HEK293 (cell line): ENCODE measurements at regions not wholly inside any gene's neighbourhood (a gene's known extent, or its start where the extent isn't known, plus 50 kb on each side); places are given as distances from the start of the nearest gene placed in this dataset.

Experiments used
- CTCF ChIA-PET: fragments of 350-600 bp; formaldehyde crosslinking; extraction: SDS; loops from one replicate; lab custom pipeline; 2021; ENCODE audit warnings: antibody characterized with exemption; lab: Yijun Ruan, JAX
- POLR2A ChIA-PET: fragments of 300-600 bp; formaldehyde crosslinking; extraction: SDS; loops from one replicate; lab custom pipeline; 2020; ENCODE audit warnings: antibody characterized with exemption, inconsistent platforms; lab: Yijun Ruan, JAX
- H3K27ac ChIP-seq: fragments of 200-500 bp; sonication (Bioruptor generic); 2 replicates; pipeline ENCODE4 v1.5.1; 2014; ENCODE audit warnings: low read depth, low read length, control low read depth, inconsistent platforms; ENCODE audit errors: extremely low read depth
- H3K36me3 ChIP-seq, 2 experiments: fragments of 200-500 bp in 1 of 2; sonication (Bioruptor generic) in 1 of 2; 1 replicate in 1 of 2; 2 replicates in 1 of 2; pipeline ENCODE4 v1.5.1; 2014 to 2017; ENCODE audit warnings: inconsistent platforms in 2 of 2, low read length in 2 of 2; ENCODE audit not compliant: control insufficient read depth in 2 of 2, insufficient read depth in 1 of 2
- H3K4me1 ChIP-seq: fragments of 200-500 bp; sonication (Bioruptor generic); 2 replicates; pipeline ENCODE4 v1.5.1; 2014; ENCODE audit warnings: mild to moderate bottlenecking, low read length, inconsistent platforms; ENCODE audit not compliant: control insufficient read depth, insufficient read depth
- H3K4me3 ChIP-seq: 2 replicates; pipeline ENCODE4 v1.5.1; 2011; ENCODE audit warnings: low read depth, mild to moderate bottlenecking, control low read depth, low read length, moderate library complexity
- H3K9me3 ChIP-seq: fragments of 200-500 bp; sonication (Bioruptor generic); 2 replicates; pipeline ENCODE4 v1.5.1; 2014; ENCODE audit warnings: low read depth, low read length, inconsistent platforms; ENCODE audit not compliant: control insufficient read depth, insufficient read depth
- FEZF1 ChIP-seq: fragments of 450-650 bp; formaldehyde crosslinking; IDR thresholded peaks from 2 replicates; pipeline ENCODE4 v1.5.1; 2016; ENCODE audit warnings: missing biosample characterization, missing genetic modification characterization
- IKZF3 ChIP-seq: fragments of 450-650 bp; IDR thresholded peaks from 2 replicates; pipeline ENCODE4 v1.5.0; 2018; ENCODE audit warnings: missing biosample characterization, mild to moderate bottlenecking, missing genetic modification characterization, moderate library complexity
- KLF1 ChIP-seq: fragments of 450-650 bp; formaldehyde crosslinking; IDR thresholded peaks from 2 replicates; pipeline ENCODE4 v1.5.1; 2016; ENCODE audit warnings: missing biosample characterization, missing genetic modification characterization
- MEIS1 ChIP-seq: sonication (generic); formaldehyde crosslinking; IDR thresholded peaks from 2 replicates; pipeline ENCODE4 v1.8.1; 2022; ENCODE audit warnings: missing genetic modification reagents, mild to moderate bottlenecking, borderline replicate concordance
- SP2 ChIP-seq: fragments of 450-650 bp; formaldehyde crosslinking; IDR thresholded peaks from 2 replicates; pipeline ENCODE4 v1.5.1; 2016; ENCODE audit warnings: missing biosample characterization, missing genetic modification characterization
- ZNF138 ChIP-seq: fragments of 450-650 bp; formaldehyde crosslinking; IDR thresholded peaks from 2 replicates; pipeline ENCODE4 v1.5.1; 2016; ENCODE audit warnings: missing biosample characterization, missing genetic modification characterization, borderline replicate concordance
- ZNF184 ChIP-seq: fragments of 450-650 bp; IDR thresholded peaks from 2 replicates; pipeline ENCODE4 v1.5.1; 2018; ENCODE audit warnings: missing biosample characterization, mild to moderate bottlenecking, missing genetic modification characterization
- ZNF292 ChIP-seq: fragments of 450-650 bp; formaldehyde crosslinking; IDR thresholded peaks from 2 replicates; pipeline ENCODE4 v1.5.1; 2016; ENCODE audit warnings: low read depth, missing biosample characterization, missing genetic modification characterization, borderline replicate concordance
- ZNF529 ChIP-seq: fragments of 450-650 bp; formaldehyde crosslinking; IDR thresholded peaks from 2 replicates; pipeline ENCODE4 v1.5.1; 2017; ENCODE audit warnings: missing genetic modification characterization, missing biosample characterization; ENCODE audit not compliant: insufficient replicate concordance
- ZNF610 ChIP-seq: fragments of 450-650 bp; formaldehyde crosslinking; IDR thresholded peaks from 2 replicates; pipeline ENCODE4 v1.5.1; 2016; ENCODE audit warnings: missing biosample characterization, missing genetic modification characterization, borderline replicate concordance
- ZNF654 ChIP-seq: fragments of 450-650 bp; formaldehyde crosslinking; IDR thresholded peaks from 2 replicates; pipeline ENCODE4 v1.5.1; 2016; ENCODE audit warnings: low read depth, missing biosample characterization, missing genetic modification characterization
- ZNF768 ChIP-seq: fragments of 450-650 bp; formaldehyde crosslinking; IDR thresholded peaks from 2 replicates; pipeline ENCODE4 v1.5.1; 2018; ENCODE audit warnings: missing biosample characterization, mild to moderate bottlenecking, missing genetic modification characterization
- ZSCAN16 ChIP-seq: fragments of 450-650 bp; formaldehyde crosslinking; IDR thresholded peaks from 2 replicates; pipeline ENCODE4 v1.5.1; 2016; ENCODE audit warnings: missing biosample characterization, missing genetic modification characterization
- TF ChIP-seq, protein P1 (sequence below): fragments of 450-650 bp; formaldehyde crosslinking; IDR thresholded peaks from 2 replicates; pipeline ENCODE4 v1.5.1; 2016; ENCODE audit warnings: missing biosample characterization, missing genetic modification characterization
- TF ChIP-seq, protein P2 (sequence below): sonication (generic); formaldehyde crosslinking; IDR thresholded peaks from 2 replicates; pipeline ENCODE4 v1.8.1; 2022; ENCODE audit warnings: mild to moderate bottlenecking, moderate library complexity, missing genetic modification reagents
- TF ChIP-seq, protein P3 (sequence below): fragments of 450-650 bp; formaldehyde crosslinking; IDR thresholded peaks from 2 replicates; pipeline ENCODE4 v1.5.1; 2016; ENCODE audit warnings: missing biosample characterization, missing genetic modification characterization
- TF ChIP-seq, protein P4 (sequence below): fragments of 450-650 bp; formaldehyde crosslinking; IDR thresholded peaks from 2 replicates; pipeline ENCODE4 v1.5.0; 2017; ENCODE audit warnings: missing biosample characterization, missing genetic modification characterization, borderline replicate concordance
- TF ChIP-seq, protein P5 (sequence below): fragments of 450-650 bp; formaldehyde crosslinking; IDR thresholded peaks from 2 replicates; pipeline ENCODE4 v1.5.1; 2016; ENCODE audit warnings: missing biosample characterization, missing genetic modification characterization

DNA sequence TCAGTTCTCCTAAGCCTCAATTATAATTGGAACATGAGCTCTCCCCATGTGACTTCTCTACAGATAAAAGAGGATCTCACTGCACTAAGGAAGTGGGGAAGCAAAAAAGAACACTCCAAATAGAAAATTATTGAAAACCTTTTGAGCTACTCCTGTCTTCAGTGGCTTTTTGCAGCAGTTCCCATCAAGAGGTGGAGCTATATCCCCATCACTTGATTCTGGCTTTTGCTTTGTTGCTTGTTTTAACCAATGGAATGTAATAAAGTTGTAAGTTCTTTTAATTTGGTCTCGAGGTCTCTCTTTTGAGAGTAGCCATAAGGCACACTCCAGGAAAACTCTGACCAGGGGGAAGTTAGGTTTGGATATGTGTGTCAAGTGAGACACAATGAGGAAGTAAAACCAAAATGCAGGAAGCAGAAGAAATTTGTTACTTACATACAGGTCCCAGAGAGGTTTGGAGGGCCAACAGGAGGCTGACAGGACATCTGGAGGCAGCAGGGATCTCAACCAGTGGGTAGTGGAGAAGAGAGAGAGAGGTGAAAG lies 569.4 kb downstream of the HTR7 start:
- POLR2A ChIA-PET: no interaction called here
- TF ChIP-seq ZNF184 (tag by site-specific recombination): no peak
- TF ChIP-seq, protein P1, sequence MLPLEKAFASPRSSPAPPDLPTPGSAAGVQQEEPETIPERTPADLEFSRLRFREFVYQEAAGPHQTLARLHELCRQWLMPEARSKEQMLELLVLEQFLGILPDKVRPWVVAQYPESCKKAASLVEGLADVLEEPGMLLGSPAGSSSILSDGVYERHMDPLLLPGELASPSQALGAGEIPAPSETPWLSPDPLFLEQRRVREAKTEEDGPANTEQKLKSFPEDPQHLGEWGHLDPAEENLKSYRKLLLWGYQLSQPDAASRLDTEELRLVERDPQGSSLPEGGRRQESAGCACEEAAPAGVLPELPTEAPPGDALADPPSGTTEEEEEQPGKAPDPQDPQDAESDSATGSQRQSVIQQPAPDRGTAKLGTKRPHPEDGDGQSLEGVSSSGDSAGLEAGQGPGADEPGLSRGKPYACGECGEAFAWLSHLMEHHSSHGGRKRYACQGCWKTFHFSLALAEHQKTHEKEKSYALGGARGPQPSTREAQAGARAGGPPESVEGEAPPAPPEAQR (tag by site-specific recombination): no peak
- peak; percentile 19 for TF ChIP-seq ZNF654 (tag by site-specific recombination)
- no peak overlapping the region for H3K27ac ChIP-seq
- H3K4me1 ChIP-seq: 0 out of 2 replicates have a peak, but pooled peaks cover 5% of the 10 kb centered on the region
- no peak overlapping the region for H3K4me3 ChIP-seq
- no peaks in the 10 kb centered on the region for H3K9me3 ChIP-seq
- CTCF ChIA-PET: interaction anchor here (0.6 to 3.1 kb wide), 10 partner anchors 11 to 1353 kb away, joined by 3 to 19 read pairs (median 3); no protein-coding TSS in a partner anchor
- no peaks in the 10 kb centered on the region for H3K36me3 ChIP-seq

DNA sequence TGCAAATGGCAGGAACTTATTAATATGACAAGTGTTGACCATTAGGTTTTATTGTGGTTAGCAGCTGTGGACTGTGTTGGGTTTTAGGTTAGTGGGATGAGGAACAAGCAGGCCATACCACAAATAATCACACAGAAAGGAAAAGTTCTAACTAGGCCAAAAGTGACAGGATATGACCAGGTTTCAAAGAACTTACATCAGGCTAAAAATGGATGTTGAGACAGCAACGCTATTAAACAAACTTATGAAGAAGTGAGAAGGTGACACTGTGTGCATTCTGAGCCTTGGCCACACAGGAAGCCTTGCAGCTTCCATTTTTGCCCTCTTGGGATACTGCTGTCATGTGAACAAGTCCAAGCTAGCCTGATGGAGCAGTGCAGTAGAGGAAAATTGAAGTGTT lies 568.8 kb downstream of the HTR7 start:
- H3K36me3 ChIP-seq: no peaks in the 10 kb centered on the region
- no peak for TF ChIP-seq MEIS1 (CRISPR knock-in tag)
- TF ChIP-seq, protein P2, sequence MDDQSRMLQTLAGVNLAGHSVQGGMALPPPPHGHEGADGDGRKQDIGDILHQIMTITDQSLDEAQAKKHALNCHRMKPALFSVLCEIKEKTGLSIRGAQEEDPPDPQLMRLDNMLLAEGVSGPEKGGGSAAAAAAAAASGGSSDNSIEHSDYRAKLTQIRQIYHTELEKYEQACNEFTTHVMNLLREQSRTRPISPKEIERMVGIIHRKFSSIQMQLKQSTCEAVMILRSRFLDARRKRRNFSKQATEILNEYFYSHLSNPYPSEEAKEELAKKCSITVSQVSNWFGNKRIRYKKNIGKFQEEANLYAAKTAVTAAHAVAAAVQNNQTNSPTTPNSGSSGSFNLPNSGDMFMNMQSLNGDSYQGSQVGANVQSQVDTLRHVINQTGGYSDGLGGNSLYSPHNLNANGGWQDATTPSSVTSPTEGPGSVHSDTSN (CRISPR knock-in tag): no peak
- no peak for TF ChIP-seq ZNF610
- TF ChIP-seq ZNF768 (tag by site-specific recombination): no peak
- TF ChIP-seq KLF1 (tag by site-specific recombination): no peak
- no peak for TF ChIP-seq ZNF529 (tag by site-specific recombination)
- TF ChIP-seq ZSCAN16 (tag by site-specific recombination): no peak
- no peak for TF ChIP-seq SP2 (tag by site-specific recombination)
- TF ChIP-seq, protein P3, sequence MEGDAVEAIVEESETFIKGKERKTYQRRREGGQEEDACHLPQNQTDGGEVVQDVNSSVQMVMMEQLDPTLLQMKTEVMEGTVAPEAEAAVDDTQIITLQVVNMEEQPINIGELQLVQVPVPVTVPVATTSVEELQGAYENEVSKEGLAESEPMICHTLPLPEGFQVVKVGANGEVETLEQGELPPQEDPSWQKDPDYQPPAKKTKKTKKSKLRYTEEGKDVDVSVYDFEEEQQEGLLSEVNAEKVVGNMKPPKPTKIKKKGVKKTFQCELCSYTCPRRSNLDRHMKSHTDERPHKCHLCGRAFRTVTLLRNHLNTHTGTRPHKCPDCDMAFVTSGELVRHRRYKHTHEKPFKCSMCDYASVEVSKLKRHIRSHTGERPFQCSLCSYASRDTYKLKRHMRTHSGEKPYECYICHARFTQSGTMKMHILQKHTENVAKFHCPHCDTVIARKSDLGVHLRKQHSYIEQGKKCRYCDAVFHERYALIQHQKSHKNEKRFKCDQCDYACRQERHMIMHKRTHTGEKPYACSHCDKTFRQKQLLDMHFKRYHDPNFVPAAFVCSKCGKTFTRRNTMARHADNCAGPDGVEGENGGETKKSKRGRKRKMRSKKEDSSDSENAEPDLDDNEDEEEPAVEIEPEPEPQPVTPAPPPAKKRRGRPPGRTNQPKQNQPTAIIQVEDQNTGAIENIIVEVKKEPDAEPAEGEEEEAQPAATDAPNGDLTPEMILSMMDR (tag by site-specific recombination): no peak
- no peak for TF ChIP-seq IKZF3 (tag by site-specific recombination)
- TF ChIP-seq, protein P4, sequence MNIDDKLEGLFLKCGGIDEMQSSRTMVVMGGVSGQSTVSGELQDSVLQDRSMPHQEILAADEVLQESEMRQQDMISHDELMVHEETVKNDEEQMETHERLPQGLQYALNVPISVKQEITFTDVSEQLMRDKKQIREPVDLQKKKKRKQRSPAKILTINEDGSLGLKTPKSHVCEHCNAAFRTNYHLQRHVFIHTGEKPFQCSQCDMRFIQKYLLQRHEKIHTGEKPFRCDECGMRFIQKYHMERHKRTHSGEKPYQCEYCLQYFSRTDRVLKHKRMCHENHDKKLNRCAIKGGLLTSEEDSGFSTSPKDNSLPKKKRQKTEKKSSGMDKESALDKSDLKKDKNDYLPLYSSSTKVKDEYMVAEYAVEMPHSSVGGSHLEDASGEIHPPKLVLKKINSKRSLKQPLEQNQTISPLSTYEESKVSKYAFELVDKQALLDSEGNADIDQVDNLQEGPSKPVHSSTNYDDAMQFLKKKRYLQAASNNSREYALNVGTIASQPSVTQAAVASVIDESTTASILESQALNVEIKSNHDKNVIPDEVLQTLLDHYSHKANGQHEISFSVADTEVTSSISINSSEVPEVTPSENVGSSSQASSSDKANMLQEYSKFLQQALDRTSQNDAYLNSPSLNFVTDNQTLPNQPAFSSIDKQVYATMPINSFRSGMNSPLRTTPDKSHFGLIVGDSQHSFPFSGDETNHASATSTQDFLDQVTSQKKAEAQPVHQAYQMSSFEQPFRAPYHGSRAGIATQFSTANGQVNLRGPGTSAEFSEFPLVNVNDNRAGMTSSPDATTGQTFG (tag by site-specific recombination): no peak
- TF ChIP-seq ZNF292 (tag by site-specific recombination): no peak
- no peak for TF ChIP-seq ZNF138 (tag by site-specific recombination)
- TF ChIP-seq, protein P5, sequence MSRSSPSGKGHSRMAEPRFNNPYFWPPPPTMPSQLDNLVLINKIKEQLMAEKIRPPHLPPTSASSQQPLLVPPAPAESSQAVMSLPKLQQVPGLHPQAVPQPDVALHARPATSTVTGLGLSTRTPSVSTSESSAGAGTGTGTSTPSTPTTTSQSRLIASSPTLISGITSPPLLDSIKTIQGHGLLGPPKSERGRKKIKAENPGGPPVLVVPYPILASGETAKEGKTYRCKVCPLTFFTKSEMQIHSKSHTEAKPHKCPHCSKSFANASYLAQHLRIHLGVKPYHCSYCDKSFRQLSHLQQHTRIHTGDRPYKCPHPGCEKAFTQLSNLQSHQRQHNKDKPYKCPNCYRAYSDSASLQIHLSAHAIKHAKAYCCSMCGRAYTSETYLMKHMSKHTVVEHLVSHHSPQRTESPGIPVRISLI (tag by site-specific recombination): no peak
- TF ChIP-seq FEZF1 (tag by site-specific recombination): no peak
- CTCF ChIA-PET: interaction anchor here (0.6 to 3.1 kb wide), 4 partner anchors 300 to 1634 kb away, joined by 3 to 19 read pairs (median 4); partner anchors contain the start of gene BTAF1
- 0 out of 2 replicates have a peak, but pooled peaks cover 5% of the 10 kb centered on the region for H3K4me1 ChIP-seq
- no peaks in the 10 kb centered on the region for H3K9me3 ChIP-seq
- H3K27ac ChIP-seq: no peak overlapping the region
- POLR2A ChIA-PET: no interaction called here
- H3K4me3 ChIP-seq: no peak overlapping the region
